IPS-NIHi7 (cell line): ENCODE measurements at regions not wholly inside any gene's neighbourhood (a gene's known extent, or its start where the extent isn't known, plus 50 kb on each side); places are given as distances from the start of the nearest gene placed in this dataset.
A peak's percentile ranks its signal among the peaks of the same experiment; 100 is the strongest.
"Not testable (repeated sequence)": the region's sequence is repeated elsewhere in the genome, so short reads cannot be mapped to it uniquely, and the experiment has no call there.

Experiments used
- DNase-seq: peaks from one replicate; pipeline ENCODE4 v3.0.0; 2012; ENCODE audit warnings: mixed read lengths; ENCODE audit errors: extremely low spot score

GRCh38 chr3:95752199-95752598, 1062.2 kb upstream of the EPHA6 start:
- peak; percentile 8 for DNase-seq

DNA sequence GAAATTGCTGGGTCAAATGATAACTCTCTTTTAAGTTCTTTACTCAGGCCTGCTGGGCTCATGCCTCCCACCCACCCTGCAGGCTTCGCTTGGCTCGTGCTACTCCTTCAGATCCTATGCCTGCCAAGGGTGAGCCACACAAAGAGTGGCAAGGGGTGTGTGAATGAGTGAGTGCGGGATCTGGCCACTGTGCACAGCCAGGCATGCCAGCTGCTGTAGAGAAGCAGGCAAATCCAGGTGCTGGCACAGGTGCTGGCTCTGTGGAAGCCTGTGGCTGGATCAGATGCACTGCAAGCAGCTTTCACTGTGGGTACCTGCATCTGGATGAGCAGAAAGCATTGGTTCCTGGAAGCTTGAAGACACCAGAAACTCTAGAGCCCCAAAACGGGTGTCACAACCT, 1055.7 kb upstream of the EPHA6 start:
- no peak for DNase-seq

GRCh38 chr3:95759614-95760301, 1054.6 kb upstream of the EPHA6 start:
- DNase-seq = no peak

- no peak for DNase-seq
Measured at GRCh38 chr3:95775486-95776094, 1038.8 kb upstream of the EPHA6 start.

DNA sequence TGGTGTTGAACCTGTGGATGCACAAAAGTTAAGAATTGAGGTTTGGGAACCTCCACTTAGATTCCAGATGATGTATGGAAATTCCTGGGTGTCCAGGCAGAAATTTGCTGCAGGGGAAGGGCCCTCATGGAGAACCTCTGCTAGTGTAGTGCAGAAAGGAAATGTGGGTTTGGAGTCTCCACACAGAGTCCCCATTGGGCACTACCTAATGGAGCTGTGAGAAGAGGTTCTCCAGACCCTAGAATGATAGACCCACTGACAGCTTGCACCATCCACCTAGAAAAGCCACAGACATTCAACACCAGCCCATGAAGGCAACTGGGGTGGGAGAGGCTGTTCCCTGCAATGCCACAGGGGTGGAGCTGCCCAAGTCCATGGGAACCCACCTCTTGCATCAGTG, 1032.8 kb upstream of the EPHA6 start:
- no peak for DNase-seq

DNA sequence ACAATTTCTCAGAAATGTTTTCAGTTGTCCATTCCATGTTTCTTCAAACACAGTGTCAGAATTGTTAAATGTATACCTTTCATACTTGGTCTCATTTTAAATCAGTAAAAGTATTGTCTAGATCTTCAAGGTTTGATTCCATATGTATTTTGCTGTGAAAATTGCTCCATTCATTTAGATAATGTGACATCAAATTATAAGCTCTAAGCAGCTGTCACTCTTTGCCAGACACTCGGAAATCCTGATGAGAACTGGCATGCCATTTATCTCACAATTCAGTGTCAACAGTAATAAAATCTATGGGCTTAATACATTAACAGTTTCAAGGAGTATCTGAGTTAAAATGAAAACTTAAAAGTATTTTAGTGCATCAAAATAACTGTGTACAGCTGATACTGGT, 1025.3 kb upstream of the EPHA6 start:
- DNase-seq = no peak

DNA sequence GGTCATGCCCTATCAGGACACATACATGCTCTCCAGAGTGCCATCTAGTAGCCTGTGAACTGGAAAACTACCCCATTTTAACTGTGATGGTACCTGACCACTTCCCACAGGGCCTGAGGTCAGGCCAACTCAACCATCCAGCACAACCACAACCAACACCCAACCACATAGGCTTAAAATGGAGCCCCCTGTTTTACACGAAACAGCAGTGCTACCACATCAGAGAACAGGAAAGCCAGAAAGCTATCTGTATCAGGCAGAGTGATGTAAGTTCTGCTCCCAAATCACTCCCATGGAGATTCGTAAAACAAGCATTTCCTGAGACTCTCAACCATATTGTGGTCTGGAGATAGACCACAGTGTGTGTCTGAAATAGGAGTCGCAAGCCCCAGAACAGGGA, 1017.3 kb upstream of the EPHA6 start:
- DNase-seq = no peak

- DNase-seq = no peak
Measured at GRCh38 chr3:95798628-95799027, 1015.8 kb upstream of the EPHA6 start.

- no peak for DNase-seq
Measured at GRCh38 chr3:95810462-95810861, 1003.9 kb upstream of the EPHA6 start.

GRCh38 chr3:95813244-95813643, 1001.1 kb upstream of the EPHA6 start:
- DNase-seq = no peak

- DNase-seq = no peak
Measured at GRCh38 chr3:95815828-95816227, 998.6 kb upstream of the EPHA6 start.

DNA sequence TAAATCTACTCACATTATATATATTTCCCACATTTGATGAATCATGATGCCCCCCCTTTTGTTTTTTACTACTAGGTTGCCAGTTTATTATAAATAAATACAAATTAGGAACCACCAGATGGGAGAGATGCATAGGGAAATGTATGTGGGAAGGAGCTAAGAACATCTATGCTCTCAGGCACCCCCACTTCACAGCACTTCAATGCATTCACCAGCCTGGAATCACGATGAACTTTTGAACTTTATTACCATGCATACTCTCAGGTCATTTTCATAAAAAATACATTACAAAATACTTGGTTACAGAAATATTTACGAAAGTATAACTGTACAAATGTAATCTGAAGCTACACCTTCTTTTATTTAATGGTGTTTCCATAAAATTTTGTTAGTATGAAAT, 988.0 kb upstream of the EPHA6 start:
- DNase-seq = no peak

- DNase-seq = no peak
Measured at GRCh38 chr3:95832146-95832545, 982.2 kb upstream of the EPHA6 start.

DNA sequence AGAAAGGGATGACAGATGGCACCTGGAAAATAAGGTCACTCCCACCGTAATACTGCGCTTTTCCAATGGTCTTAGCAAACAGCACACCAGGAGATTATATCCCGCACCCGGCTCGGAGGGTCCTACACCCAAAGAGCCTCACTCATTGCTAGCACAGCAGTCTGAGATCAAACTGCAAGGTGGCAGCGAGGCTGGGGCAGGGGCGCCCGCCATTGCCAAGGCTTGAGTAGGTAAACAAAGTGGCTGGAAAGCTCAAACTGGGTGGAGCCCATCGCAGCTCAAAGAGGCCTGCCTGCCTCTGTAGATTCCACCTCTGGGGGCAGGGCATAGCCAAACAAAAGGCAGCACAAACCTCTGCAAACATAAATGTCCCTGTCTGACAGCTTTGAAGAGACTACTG, 953.8 kb upstream of the EPHA6 start:
- not testable (repeated sequence) for DNase-seq

- peak; percentile 7 for DNase-seq
Measured at GRCh38 chr3:95883801-95884200, 930.6 kb upstream of the EPHA6 start.

- no peak for DNase-seq
Measured at GRCh38 chr3:95886616-95887015, 927.8 kb upstream of the EPHA6 start.

- no peak for DNase-seq
Measured at GRCh38 chr3:95887114-95887513, 927.3 kb upstream of the EPHA6 start.

DNA sequence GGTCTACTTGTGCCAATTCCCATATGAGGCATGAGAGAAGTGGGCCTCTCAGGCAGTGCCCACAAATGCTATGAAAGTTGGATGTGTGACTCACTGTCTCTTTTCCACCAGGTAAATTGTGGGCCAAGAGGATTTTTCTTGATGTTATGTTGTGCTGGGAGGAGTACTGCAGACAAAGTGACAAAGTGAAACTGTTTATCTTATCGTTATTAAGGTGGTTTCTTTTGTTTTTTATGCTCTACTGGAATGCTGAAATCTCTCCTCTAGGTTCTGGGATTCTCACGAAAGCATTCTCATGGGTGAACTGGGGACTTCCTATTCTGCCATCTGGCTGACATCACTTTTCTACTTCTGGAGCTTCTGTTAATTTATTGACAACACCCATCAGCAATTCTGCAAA, 919.6 kb upstream of the EPHA6 start:
- no peak for DNase-seq

- DNase-seq = no peak
Measured at GRCh38 chr3:95899494-95899893, 914.9 kb upstream of the EPHA6 start.

DNA sequence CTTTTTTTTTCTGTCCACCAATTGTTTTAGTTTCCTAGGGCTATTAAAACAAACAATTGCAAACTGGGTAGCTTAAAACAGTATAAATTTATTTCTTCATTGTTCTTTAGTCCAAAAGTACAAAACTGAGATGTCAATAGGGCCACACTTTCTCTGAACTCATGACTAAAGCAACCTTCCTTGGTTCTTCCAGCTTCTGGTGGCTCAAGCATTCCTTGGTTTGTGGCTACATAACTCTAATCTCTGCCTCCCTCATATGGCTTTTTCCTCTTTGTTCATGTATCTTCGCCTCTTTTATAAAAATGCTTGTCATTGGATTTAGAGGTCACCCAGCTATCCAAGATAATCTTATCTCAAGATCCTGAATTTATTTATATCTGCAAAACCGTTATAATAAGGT, 914.5 kb upstream of the EPHA6 start:
- no peak for DNase-seq

DNA sequence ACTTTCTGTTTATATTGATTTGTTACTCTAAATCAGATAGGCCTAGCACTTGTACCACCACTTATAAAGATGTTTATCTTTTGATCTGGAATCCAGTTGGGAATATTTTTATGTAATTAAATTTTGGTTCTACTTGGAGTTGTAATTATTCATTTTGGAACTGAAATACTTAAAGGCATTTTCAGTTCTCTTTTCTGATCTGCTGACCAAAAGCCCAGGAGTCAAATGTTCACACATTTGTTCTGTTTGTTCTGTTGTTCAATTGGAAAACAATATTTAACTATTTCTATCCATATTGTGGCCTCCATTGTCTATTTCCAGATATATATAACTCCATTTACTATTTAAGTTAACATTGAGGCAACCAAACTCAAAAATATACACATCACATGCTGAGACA, 912.4 kb upstream of the EPHA6 start:
- no peak for DNase-seq

GRCh38 chr3:95905182-95905581, 909.2 kb upstream of the EPHA6 start:
- no peak for DNase-seq

- no peak for DNase-seq
Measured at GRCh38 chr3:95911767-95912166, 902.6 kb upstream of the EPHA6 start.
